NCI-H226 (cell line): ENCODE measurements at regions not wholly inside any gene's neighbourhood (a gene's known extent, or its start where the extent isn't known, plus 50 kb on each side); places are given as distances from the start of the nearest gene placed in this dataset.

Source experiments
- DNase-seq: peaks from one replicate; pipeline ENCODE4 v3.0.0-alpha.2; 2015

- no peak for DNase-seq
Measured at GRCh38 chr17:72212041-72212440, 91.2 kb downstream of the SOX9 start.

DNA sequence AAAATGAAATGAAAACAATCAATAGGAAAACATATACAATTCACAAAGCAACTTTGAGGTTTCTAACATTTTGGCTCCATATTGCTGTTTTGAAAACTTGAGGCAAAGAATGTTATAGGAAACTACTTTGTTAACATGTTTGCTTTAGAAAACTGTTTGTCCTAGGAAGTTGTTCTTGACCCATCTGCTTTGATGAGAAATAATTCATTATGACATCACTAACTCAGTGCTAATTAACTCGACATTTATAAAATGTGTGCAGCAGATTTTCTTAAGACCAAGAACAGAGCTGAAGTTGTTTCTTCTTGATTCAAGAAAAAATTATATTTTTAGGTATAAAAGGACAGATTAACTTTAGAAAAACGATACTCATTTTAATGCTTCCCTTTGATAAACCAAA is 94.7 kb downstream of the SOX9 start:
- no peak for DNase-seq

- DNase-seq: no peak
Measured at GRCh38 chr17:72215928-72216327, 95.1 kb downstream of the SOX9 start.

- no peak for DNase-seq
Measured at GRCh38 chr17:72219137-72219823, 98.5 kb downstream of the SOX9 start.

GRCh38 chr17:72219824-72220493 is 99.1 kb downstream of the SOX9 start:
- no peak for DNase-seq

GRCh38 chr17:72222661-72223380 is 102.0 kb downstream of the SOX9 start:
- DNase-seq: no peak

DNA sequence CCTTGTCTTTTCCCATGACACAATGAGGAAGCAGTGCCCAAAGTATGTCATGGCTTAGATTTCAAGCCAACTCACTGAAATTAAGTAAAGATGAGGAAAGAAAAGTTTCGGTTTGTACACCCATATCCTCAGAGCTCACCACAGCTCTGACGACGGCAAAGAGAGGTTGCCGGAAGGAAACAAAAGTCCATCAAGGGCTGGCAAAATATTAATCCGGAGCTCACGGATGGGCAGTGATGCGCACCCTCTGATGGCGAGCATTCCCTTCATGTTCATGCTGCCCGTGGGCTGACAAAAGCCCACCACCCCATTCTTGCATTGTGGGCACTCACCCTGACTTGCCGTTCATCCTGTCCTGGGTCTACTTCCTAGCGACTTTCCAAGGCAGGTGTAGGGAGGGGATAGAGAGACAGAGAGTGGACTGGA is 103.1 kb downstream of the SOX9 start:
- DNase-seq: no peak

- no peak for DNase-seq
Measured at GRCh38 chr17:72226322-72226721, 105.5 kb downstream of the SOX9 start.

DNA sequence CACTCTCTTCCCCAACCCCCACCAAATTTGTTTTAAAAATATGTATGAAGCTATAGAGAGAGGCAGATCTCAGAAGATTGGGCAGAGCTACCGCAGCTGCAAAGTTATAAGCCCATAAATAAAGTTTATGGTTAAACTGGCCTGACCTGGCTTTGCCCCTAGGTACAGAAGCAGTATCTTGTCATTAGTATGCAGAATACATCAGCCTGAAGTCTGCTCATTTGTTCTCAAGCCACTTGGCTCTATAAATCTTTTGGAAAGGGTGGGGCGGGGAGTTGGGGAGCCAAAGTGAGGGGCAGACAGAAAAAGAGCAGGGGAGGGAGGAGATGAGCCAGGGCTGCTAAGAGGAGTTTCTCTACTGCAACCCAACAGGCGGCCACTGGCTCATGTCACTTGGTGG is 113.2 kb downstream of the SOX9 start:
- no peak for DNase-seq

DNA sequence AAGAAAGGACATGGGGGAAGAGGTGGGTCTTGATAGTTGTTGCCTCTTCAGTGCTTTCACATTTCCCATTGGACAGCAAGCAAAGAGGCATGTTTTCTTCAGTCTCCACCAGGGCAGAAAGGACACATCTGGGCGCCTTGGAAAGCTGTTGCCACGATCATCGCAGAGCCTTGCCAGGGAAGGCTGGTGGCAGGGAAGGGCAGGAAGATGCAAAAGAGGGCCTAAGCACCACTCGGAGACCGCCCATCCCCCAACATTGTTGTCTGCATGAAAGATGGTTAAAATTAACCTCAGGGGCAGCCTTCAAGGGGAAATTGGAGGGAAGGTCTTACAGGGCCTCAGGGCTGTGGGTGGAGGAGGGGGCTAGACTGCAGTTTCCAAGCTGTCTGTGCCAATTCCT is 114.2 kb downstream of the SOX9 start:
- DNase-seq: no peak

DNA sequence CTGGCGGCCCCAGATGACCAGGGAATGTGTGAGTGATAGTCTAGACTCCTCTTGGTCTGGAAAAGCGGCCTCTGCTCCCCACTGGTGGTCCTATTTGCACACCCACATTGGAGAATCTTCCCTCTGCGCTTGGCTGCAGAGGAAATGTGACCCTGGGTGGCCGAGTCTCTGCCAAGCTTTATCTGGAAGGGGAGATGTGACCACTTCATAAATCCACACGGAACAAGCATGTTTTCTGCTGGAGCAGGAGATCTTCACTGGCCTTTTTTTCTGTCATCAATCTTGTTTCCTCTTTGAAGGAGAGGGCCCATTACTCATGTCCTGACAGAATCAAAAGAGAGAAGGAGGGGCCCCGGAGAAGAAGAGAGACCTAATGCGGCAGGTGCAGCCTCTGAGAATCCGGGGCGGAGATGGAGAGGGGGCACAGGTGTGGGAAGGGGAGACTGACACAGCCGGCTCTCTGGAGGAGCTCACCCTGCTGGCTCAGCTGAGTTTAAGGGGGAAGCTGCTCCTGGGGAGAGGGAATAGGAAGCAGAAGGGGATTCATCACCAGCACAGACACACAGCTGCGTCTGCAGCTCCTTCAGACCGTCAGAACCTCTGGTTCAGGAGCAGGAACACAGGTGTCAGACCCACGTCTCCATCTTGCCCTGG is 116.3 kb downstream of the SOX9 start:
- no peak for DNase-seq

GRCh38 chr17:72238157-72238673 is 117.4 kb downstream of the SOX9 start:
- no peak for DNase-seq

GRCh38 chr17:72239548-72239947 is 118.7 kb downstream of the SOX9 start:
- no peak for DNase-seq

DNA sequence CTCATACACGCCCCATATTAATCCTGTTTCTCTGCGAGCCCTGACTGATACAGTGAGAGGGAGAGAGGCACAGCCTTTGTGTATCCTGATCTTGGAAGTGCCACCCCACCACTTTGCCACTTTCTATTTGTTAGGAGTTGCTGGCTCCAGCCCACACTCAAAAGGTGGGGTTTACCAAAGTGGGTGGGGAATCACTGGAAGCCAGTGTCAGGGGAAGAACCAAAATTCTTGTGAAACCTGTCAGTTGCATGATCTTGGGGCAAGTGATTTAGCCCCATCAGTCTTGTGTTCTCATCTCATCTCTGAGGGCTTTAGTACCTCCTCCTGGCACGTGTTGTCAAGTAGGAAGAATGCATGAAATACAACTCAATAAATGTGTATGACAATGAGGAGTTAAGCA is 119.5 kb downstream of the SOX9 start:
- no peak for DNase-seq

- DNase-seq: no peak
Measured at GRCh38 chr17:72244494-72244893, 123.7 kb downstream of the SOX9 start.

DNA sequence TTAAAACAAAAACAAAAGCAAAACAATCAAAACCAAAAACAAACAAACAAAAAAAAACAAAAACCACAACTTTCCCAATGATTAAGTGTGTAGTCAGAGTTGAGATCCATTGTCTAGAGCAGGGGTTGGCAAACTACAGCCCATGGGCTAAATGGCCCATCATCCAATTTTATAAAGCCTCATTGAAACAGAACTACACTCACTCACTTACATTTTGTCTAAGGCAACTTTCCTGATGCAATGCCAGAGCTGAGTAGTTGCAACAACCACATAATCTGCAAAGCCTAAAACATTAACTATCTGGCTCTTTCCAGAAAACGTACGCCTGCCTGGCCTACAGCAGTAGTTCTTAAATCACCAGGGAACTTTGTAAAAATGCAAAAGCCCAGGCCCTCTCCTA is 124.1 kb downstream of the SOX9 start:
- DNase-seq: no peak

- no peak for DNase-seq
Measured at GRCh38 chr17:72249441-72249840, 128.6 kb downstream of the SOX9 start.

- no peak for DNase-seq
Measured at GRCh38 chr17:72250206-72250605, 129.4 kb downstream of the SOX9 start.

GRCh38 chr17:72253597-72253996 is 132.8 kb downstream of the SOX9 start:
- DNase-seq: no peak

DNA sequence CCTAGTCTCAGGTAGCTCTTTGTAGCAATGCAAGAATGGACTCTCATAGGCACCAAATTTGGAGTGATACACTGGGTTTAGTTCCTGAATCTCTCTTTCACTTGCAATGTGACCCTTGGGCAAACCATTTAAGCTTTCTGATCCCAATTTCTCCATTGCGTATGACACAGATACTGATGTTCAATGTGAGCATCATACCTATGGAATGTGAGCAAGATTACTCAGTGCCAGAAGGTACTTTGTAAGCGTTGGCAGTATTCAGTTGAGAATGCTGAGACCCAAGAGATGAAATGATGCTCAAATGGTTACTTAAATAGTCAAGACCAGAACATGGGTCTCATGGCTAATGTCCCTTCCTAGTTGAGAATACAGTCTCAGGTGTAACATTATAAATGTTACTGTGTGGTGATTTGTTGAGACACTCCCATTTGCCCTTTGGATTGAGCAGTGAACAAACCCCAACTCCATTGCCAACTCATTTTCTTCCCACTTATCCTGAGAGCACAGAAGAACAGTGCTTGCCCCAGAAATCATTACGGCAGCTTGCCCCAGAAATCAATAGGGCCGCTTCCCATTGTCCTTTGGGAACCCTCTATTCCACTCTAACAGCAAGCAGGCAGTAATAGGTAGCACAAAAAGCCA is 134.1 kb downstream of the SOX9 start:
- no peak for DNase-seq

GRCh38 chr17:72255481-72255880 is 134.7 kb downstream of the SOX9 start:
- DNase-seq: no peak

DNA sequence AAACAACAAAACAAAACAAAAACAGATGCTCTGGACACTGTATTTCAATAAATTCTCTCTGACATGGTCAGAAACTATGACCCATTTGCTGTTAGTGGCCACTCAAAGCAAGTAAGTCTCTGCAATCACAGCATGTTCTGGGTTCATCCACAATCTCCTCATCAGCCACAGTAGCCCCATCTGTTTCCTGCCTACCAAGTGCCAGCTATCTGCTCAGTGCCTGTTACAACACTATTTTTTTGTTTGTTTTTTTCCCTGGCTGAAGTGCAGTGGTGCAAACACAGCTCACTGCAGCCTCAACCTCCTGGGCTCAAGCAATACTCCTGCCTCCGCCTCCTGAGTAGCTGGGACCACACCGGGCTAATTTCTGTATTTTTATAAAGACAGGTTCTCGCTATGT is 137.9 kb downstream of the SOX9 start:
- no peak for DNase-seq

- DNase-seq: no peak
Measured at GRCh38 chr17:72259922-72260321, 139.1 kb downstream of the SOX9 start.
